Uterus (tissue), 2 donors: ENCODE measurements at regions not wholly inside any gene's neighbourhood (a gene's known extent, or its start where the extent isn't known, plus 50 kb on each side); places are given as distances from the start of the nearest gene placed in this dataset.

ENCODE experiments used
- CTCF ChIP-seq, 4 experiments: fragments of 200-600 bp in 2 of 4; fragments of 450-650 bp in 2 of 4; sonication (generic) in 2 of 4; IDR thresholded peaks; one replicate each; pipeline ENCODE4 v1.5.1; 2016 to 2019; ENCODE audit warnings: antibody characterized with exemption in 4 of 4, mild to moderate bottlenecking in 2 of 4, moderate library complexity in 1 of 4
- POLR2A ChIP-seq, 2 donors: fragments of 450-650 bp; IDR thresholded peaks; one replicate each; pipeline ENCODE4 v1.6.1; 2016; ENCODE audit warnings: antibody characterized with exemption in 2 of 2, mild to moderate bottlenecking in 1 of 2, moderate library complexity in 1 of 2

- TF ChIP-seq CTCF (IDR thresholded peaks at IDR 0.05) = no peak
- TF ChIP-seq POLR2A (IDR thresholded peaks at IDR 0.05) = no peak
Measured at GRCh38 chr12:13365748-13366366, 169.3 kb downstream of the EMP1 start.
